ENCODE measurements at regions not wholly inside any gene's neighbourhood (a gene's known extent, or its start where the extent isn't known, plus 50 kb on each side); places are given as distances from the start of the nearest gene placed in this dataset.

GRCh38 chr16:9412031-9412914 lies 320.8 kb downstream of the HAPSTR1 start:
- DNase-seq (ENCODE audit: low read depth, low spot score) (no peak), FAIRE-seq (no peak)
- no peak overlapping the region for H2AFZ ChIP-seq (ENCODE audit: low read depth, low read length)
- H3K4me1 ChIP-seq (ENCODE audit: control insufficient read depth, extremely low read depth, insufficient read depth, low read length) = no peaks in the 10 kb centered on the region
- ChIA-PET POLR2A (no interaction called here), CTCF (no interaction called here)
- no peaks in the 10 kb centered on the region for H3K79me2 ChIP-seq (ENCODE audit: control insufficient read depth, insufficient read depth, low read length)
- intact Hi-C loops (cut with micrococcal nuclease) = no loop called here
- no peaks in the 10 kb centered on the region for H3K27me3 ChIP-seq (ENCODE audit: control insufficient read depth in 2 of 2, insufficient read depth in 2 of 2, low read length in 2 of 2)
- no peak overlapping the region for H3K9ac ChIP-seq (replicated peaks; ENCODE audit: extremely low read depth, insufficient read depth, low read length)
- TF ChIP-seq, protein P1, sequence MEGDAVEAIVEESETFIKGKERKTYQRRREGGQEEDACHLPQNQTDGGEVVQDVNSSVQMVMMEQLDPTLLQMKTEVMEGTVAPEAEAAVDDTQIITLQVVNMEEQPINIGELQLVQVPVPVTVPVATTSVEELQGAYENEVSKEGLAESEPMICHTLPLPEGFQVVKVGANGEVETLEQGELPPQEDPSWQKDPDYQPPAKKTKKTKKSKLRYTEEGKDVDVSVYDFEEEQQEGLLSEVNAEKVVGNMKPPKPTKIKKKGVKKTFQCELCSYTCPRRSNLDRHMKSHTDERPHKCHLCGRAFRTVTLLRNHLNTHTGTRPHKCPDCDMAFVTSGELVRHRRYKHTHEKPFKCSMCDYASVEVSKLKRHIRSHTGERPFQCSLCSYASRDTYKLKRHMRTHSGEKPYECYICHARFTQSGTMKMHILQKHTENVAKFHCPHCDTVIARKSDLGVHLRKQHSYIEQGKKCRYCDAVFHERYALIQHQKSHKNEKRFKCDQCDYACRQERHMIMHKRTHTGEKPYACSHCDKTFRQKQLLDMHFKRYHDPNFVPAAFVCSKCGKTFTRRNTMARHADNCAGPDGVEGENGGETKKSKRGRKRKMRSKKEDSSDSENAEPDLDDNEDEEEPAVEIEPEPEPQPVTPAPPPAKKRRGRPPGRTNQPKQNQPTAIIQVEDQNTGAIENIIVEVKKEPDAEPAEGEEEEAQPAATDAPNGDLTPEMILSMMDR (IDR thresholded peaks at IDR 0.05; ENCODE audit: extremely low read depth in 1 of 2, insufficient read depth in 1 of 2, low read depth in 1 of 2, low read length in 2 of 2) = no peak
- TF ChIP-seq POLR2A (IDR thresholded peaks at IDR 0.05; ENCODE audit: low read depth, low read length) = no peak
- TF ChIP-seq GATA2 (IDR thresholded peaks at IDR 0.05; ENCODE audit: insufficient read depth, insufficient read length, low read depth, low read length) = no peak
- no peak for TF ChIP-seq POLR2AphosphoS5 (IDR thresholded peaks at IDR 0.05; ENCODE audit: insufficient read depth, low read depth, low read length)
- TF ChIP-seq MYC (IDR thresholded peaks at IDR 0.05; ENCODE audit: low read depth, low read length) = no peak
- TF ChIP-seq, protein P2, sequence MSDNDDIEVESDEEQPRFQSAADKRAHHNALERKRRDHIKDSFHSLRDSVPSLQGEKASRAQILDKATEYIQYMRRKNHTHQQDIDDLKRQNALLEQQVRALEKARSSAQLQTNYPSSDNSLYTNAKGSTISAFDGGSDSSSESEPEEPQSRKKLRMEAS (IDR thresholded peaks at IDR 0.05; ENCODE audit: insufficient read depth, insufficient read length) = no peak
- no peak for TF ChIP-seq JUN (IDR thresholded peaks at IDR 0.05; ENCODE audit: borderline replicate concordance, insufficient read depth, insufficient read length, low read depth)
- no peak for TF ChIP-seq FOS (IDR thresholded peaks at IDR 0.05; ENCODE audit: borderline replicate concordance, insufficient read depth, low read length)
- TF ChIP-seq EZH2 (IDR thresholded peaks at IDR 0.05; ENCODE audit: borderline replicate concordance, low read depth, low read length, severe bottlenecking) = no peak
- dilution Hi-C loops (cut with MboI; ENCODE audit: extremely low pct_ligation_motif_present, low sequenced_read_pairs) = no loop called here
- no TSS peak for BruUV-seq (replicated peaks)
- H3K9me1 ChIP-seq (replicated peaks; ENCODE audit: control insufficient read depth, extremely low read depth, insufficient read depth, low read length) = no peaks in the 10 kb centered on the region
- no peaks in the 10 kb centered on the region for H4K20me1 ChIP-seq (replicated peaks; ENCODE audit: control insufficient read depth, extremely low read depth, insufficient read depth, low read length)
- H3K4me2 ChIP-seq (ENCODE audit: insufficient read depth, low read length) = no peak overlapping the region
- H3K36me3 ChIP-seq (ENCODE audit: control insufficient read depth in 2 of 2, extremely low read depth in 1 of 2, insufficient read depth in 2 of 2, low read length in 2 of 2) = no peaks in the 10 kb centered on the region
- no peak overlapping the region for H3K4me3 ChIP-seq (replicated peaks in 1 of 3; ENCODE audit: insufficient read depth in 1 of 3, low read depth in 1 of 3, low read length in 3 of 3)
- no peaks in the 10 kb centered on the region for H3K9me3 ChIP-seq (replicated peaks; ENCODE audit: control insufficient read depth, insufficient read depth, low read length)
- no peak overlapping the region for H3K27ac ChIP-seq (ENCODE audit: insufficient read depth, low read depth, low read length)
